Thyroid gland (tissue), 4 donors: ENCODE measurements at regions not wholly inside any gene's neighbourhood (a gene's known extent, or its start where the extent isn't known, plus 50 kb on each side); places are given as distances from the start of the nearest gene placed in this dataset.

Experiments
- POLR2A ChIP-seq, 2 donors: fragments of 450-650 bp; IDR thresholded peaks; one replicate each; pipeline ENCODE4 v1.6.1; 2017; ENCODE audit warnings: antibody characterized with exemption in 2 of 2, mild to moderate bottlenecking in 2 of 2, moderate library complexity in 1 of 2
- TF ChIP-seq, protein P1 (sequence below), 6 experiments: fragments of 200-600 bp in 3 of 6; fragments of 450-650 bp in 3 of 6; sonication (generic) in 3 of 6; IDR thresholded peaks; one replicate each; pipeline ENCODE4 v1.5.1; 2016 to 2019; ENCODE audit warnings: antibody characterized with exemption in 6 of 6, mild to moderate bottlenecking in 2 of 6, inconsistent platforms in 1 of 6, moderate library complexity in 1 of 6

- TF ChIP-seq, protein P1, sequence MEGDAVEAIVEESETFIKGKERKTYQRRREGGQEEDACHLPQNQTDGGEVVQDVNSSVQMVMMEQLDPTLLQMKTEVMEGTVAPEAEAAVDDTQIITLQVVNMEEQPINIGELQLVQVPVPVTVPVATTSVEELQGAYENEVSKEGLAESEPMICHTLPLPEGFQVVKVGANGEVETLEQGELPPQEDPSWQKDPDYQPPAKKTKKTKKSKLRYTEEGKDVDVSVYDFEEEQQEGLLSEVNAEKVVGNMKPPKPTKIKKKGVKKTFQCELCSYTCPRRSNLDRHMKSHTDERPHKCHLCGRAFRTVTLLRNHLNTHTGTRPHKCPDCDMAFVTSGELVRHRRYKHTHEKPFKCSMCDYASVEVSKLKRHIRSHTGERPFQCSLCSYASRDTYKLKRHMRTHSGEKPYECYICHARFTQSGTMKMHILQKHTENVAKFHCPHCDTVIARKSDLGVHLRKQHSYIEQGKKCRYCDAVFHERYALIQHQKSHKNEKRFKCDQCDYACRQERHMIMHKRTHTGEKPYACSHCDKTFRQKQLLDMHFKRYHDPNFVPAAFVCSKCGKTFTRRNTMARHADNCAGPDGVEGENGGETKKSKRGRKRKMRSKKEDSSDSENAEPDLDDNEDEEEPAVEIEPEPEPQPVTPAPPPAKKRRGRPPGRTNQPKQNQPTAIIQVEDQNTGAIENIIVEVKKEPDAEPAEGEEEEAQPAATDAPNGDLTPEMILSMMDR (IDR thresholded peaks at IDR 0.05) = no peak
- TF ChIP-seq POLR2A (IDR thresholded peaks at IDR 0.05) = no peak
These were observed 1531.0 kb downstream of the UQCRFS1 start for GRCh38 chr19:27681972-27682371.
